Hepatic stellate cell (primary cell): ENCODE measurements at regions not wholly inside any gene's neighbourhood (a gene's known extent, or its start where the extent isn't known, plus 50 kb on each side); places are given as distances from the start of the nearest gene placed in this dataset.
A peak's percentile ranks its signal among the peaks of the same experiment; 100 is the strongest.
"Not testable (repeated sequence)": the region's sequence is repeated elsewhere in the genome, so short reads cannot be mapped to it uniquely, and the experiment has no call there.

Experiments
- DNase-seq: peaks from one replicate; pipeline ENCODE4 v3.0.0; 2011; ENCODE audit warnings: low spot score

DNA sequence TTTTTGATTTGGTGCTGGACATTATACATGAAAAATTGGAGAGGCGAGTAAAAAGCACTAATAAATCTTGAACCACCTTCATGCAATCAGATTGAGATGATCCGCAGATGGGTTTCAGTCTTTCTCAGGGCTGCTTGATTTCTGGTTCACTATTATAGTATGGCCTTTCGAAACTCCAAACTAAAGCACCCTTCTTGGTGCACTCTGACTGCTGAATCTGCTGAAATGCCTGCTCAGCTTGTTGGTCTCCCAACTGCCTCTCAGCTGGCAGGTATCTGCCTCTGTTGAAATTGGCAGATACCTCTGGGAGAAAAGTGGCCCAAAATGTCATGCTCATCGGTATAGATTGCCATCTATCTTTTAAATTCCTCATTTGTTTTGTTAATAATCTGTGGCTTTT, 102.5 kb upstream of the WIPF3 start:
- not testable (repeated sequence) for DNase-seq

DNA sequence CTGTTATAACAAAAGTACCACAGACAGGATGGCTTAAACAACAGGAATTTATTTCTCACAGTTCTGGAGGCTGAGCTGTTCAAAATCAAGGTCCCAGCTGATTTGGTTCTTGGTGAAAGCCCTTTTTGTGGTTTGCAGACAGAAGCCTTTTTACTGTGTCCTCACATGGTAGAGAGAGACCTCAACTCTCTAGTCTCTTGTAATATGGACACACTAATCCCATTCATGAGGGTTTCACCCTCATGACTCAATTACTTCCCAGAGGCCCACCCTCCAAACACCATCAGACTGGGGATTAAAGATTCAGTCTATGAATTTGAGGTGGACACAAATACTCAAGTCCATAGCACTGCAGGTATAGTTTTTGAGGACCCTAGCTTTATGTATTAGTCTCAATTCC, 97.3 kb upstream of the WIPF3 start:
- DNase-seq: not testable (repeated sequence)

DNA sequence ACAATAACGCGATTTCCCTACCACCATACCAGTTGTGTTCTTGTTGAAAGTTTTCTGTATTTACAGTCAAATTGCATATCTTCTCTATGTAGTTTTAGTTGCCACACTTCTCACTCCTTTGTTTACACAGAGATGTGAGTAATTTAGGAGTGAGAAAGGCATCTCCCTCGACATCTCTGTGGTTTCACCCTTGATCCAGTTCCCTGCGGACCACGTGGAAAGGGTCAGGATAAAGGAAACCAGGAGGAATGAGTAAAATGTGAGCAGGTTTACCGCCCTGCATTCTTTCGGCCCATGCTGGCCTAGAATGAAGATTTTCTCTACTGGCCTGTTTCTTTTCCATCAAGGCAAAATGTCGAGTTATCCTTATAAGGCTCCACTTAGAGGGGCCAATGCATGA, 83.2 kb upstream of the WIPF3 start:
- DNase-seq: peak; percentile 19

DNA sequence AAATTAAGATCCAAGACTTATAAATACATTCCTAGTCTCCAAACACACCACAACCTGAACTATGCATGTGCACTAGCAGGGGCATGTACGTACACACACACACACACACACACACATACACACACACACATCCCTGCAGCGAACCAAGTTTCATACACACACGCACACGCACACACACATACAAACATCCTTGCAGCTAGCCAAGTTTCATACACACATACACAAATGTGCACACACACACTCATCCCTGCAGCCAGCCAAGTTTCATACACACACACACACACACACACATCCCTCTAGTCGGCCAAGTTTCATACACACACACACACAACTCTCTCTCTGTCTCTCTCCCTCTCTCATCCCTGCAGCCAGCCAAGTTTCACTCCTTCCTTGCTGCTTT, 82.7 kb upstream of the WIPF3 start:
- DNase-seq: no peak

DNA sequence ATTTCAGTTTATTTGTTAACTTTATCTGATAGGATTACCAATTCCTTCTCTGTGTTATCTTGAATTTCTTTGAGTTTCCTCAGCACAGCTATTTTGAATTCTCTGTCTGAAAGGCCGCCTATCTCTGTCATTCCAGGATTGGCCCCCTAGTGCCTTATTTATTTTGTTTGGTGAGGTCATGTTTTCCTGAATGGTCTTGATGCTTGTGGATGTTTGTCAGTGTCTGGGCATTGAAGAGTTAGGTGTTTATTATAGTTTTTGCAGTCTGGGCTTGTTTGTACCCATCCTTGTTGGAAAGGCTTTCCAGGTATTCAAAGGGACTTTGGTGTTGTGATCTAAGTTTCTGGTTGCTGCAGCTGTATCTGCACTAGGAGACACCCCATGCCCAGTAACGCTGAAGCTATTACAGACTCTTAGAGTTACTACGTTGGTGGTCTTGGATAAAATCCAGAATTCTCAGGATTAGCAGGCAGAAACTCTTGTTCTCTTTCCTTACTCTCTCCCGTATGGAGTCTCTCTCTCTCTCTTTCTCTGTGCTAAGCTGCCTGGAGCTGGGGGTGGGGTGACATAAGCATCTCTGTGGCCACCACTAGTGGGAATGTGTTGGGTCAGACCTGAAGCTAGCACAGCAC, 76.7 kb upstream of the WIPF3 start:
- DNase-seq: not testable (repeated sequence)

DNA sequence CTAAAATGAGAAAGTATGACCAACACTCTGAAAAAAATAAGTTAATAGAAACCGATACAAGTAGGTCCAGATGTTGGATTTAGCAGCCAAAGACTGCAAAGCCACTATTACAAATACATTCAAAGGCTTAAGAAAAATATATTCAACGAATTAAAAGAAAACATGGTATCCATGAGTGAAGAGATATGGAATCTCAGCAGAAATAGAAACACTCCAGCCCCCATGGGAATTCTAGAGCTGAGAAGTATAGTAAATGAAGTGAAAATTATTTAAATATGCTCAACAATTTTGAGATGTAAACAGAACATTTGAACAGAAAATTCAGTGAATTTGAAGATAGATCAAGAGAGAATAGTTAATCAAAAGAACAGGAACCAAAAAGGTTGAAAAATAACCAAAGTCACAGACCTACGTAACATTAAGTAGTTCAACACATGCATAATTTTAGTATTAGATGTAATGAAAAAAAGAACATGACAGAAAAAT, 72.0 kb upstream of the WIPF3 start:
- no peak for DNase-seq

DNA sequence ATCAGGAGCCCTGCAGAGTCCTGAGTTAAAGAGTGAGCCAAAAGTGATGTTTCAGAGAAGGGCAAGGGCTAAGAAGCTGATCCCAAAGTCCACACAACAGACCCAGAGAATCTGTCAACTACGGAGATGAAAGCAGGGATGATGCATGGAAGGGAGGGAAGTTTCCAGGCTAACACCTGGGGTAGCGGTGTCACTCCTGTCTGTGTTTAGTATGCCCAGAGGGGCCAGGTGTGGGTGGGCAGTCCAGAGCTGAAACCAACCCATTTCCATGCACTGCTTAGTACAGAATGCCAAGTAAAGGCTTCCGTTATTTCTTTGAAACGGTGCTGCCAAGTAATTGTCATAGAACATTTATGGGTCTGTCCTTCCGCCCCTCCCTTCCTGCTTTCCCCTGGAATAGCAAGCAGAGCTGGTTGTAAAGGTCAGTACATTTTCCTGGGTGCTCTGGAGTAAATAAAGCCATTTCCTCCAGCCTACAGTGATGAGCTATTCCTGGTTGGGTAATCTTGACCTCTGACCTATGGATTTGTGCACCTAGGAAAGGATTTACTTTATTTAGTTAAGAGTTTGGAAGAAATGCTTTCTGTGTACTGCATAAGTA, 58.6 kb upstream of the WIPF3 start:
- DNase-seq: not testable (repeated sequence)

DNA sequence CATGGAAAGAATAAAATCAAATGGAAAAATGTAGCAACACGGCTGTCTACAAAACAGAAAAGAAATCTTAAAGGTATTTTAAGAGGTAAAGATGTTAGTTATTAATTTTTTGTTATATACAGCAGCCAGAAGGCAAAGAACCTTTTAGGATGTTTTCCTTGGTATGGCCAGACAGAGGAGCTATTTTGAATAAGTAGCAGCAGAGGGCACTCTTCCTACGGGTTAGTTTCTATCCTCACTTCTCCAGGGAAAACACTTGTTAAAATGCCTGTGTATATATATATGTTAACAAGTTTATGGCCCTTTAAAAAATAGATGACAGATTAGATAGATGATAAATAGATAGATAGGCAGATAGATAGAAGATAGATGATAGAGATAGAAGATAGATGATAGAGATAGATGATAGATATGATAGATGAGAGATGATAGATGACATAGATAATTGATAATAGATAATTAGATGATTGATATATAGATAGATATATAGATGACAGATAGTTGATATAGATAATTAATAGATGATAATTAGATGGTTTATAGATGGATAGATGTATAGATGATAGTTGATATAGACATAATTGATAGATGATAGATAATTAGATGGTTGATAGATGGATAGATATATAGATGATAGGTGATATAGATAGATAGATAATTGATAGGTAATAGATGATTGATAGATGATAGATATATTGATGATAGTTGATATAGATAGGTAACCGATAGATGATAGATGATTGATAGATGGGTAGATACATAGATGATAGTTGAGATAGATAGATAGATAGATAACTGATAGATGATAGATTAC, 57.8 kb upstream of the WIPF3 start:
- no peak for DNase-seq

DNA sequence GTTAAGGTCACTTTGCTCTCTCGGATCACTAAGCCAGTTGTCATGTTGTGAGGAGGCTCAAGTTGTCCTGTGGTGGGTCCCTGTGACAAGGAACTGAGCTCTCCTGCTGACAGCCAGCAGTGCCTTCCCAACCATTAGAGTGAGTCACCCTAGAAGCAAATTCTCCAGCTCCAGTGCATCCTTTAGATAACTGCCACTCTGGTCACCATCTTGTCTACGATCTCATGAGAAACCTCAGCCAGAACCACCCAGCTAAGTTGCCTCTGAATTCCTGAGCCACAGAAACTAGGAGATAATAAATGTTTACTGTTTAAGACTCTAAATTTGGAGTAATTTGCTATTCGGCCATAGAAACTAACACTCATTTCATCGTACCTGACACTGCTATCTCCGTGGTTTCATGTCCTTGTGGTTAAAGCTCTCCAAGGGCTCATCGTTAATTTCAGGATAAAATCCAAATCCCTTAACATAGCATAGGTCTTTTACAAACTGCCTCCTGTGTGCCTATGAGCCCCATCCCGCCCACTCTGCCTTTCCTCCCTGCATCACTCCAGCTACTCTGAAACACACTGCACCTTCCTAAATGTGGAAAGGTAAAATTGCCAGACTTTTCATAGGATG, 56.5 kb upstream of the WIPF3 start:
- no peak for DNase-seq

DNA sequence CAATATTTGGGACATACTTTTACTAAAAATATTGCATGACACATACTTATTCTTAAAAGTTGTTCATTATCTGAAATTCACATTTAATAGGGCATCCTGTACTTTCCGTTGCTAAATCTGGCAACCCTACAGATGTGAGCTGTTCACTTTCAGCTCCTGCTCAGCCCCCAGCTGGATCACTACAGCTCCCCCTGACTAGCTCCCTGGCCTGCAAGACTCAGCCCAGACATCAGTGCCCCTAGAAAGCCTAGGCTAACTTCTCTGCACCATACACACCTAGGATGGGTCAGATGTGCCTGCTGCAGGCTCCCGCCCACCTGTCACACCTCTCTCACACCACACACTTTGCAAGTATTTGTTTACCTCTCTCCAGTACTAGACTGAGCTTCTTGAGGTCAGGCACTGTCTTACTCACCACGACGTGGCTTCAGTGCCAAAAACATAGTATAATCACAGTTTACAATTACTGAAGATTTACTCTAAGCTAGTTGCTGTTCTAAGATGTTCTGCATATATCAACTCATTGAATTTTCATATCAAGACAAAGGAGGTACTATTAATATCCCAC, 55.9 kb upstream of the WIPF3 start:
- not testable (repeated sequence) for DNase-seq

DNA sequence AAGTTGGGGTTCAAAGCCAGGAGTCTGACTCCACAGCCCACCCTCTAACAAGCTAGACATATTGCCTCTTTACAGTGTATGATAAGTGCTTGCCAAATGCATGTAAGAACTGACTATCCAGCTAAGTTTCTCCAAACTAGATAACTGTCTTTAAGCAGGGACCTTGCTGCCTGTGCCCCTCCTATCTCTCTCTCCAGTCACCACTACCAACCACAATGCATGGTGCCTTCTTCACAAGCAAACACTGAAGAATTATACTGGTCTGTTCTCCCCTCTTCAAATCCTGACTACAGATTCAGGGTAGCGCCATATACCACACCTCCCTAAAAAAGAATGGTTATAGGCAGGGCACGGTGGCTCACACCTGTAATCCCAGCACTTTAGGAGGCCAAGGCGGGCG, 55.3 kb upstream of the WIPF3 start:
- not testable (repeated sequence) for DNase-seq

DNA sequence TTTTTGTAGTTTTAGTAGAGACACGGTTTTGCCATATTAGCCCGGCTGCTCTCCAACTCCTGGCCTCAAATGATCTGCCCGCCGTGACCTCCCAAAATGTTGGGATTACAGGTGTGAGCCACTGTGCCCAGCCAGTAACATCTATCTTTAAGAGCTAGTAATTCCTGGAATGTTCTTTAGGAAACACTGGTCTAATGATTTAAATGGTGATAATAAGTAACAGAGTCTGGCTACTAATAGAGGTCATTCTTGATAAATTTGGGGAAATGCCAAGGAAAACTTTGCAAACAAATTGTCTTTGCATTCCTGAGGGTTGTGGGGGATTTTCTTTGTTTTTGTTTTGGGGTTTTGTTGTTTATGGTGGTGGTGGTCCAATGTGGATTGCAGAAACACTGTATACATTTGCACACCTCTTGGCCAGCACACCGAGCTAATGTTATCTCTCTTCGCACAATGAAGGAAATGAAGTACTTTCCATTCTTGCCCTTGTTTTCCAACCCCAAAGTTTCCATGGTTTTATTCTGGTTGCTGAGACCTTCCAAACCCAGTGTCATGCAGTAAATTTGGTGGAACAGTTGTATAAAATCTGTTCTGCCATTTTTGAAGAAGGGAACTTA, 51.3 kb upstream of the WIPF3 start:
- no peak for DNase-seq
